Central memory CD8-positive, alpha-beta T cell (primary cell): ENCODE measurements at regions not wholly inside any gene's neighbourhood (a gene's known extent, or its start where the extent isn't known, plus 50 kb on each side); places are given as distances from the start of the nearest gene placed in this dataset.
"Not testable (repeated sequence)": the region's sequence is repeated elsewhere in the genome, so short reads cannot be mapped to it uniquely, and the experiment has no call there.

Source experiments
- ATAC-seq: fragments of 150-1000 bp; cut with Tn5 transposase; replicated peaks from 2 replicates; pipeline ENCODE4 v1.10.0; 2022; ENCODE audit warnings: mild to moderate bottlenecking, moderate FRiP score, moderate number of reproducible peaks; ENCODE audit not compliant: poor library complexity, severe bottlenecking; ENCODE audit errors: extremely low read depth
- DNase-seq, 2 donors: peaks; one replicate each; pipeline ENCODE4 v3.0.0; 2021; ENCODE audit warnings: low spot score in 2 of 2
- H3K27ac Mint-ChIP-seq: one replicate; pipeline ENCODE4 v1.8.0; 2022; ENCODE audit warnings: low read depth, mild to moderate bottlenecking, moderate library complexity, mixed read lengths
- H3K27me3 Mint-ChIP-seq: one replicate; pipeline ENCODE4 v1.8.0; 2022; ENCODE audit warnings: mixed read lengths
- H3K36me3 Mint-ChIP-seq: one replicate; pipeline ENCODE4 v1.8.0; 2022; ENCODE audit warnings: mild to moderate bottlenecking, moderate library complexity, mixed read lengths; ENCODE audit not compliant: insufficient read depth
- H3K4me1 Mint-ChIP-seq: one replicate; pipeline ENCODE4 v1.8.0; 2022; ENCODE audit warnings: mixed read lengths
- H3K4me3 Mint-ChIP-seq: one replicate; pipeline ENCODE4 v1.8.0; 2022; ENCODE audit warnings: mild to moderate bottlenecking, moderate library complexity, mixed read lengths
- H3K9me3 Mint-ChIP-seq: one replicate; pipeline ENCODE4 v1.8.0; 2022; ENCODE audit warnings: mixed read lengths

DNA sequence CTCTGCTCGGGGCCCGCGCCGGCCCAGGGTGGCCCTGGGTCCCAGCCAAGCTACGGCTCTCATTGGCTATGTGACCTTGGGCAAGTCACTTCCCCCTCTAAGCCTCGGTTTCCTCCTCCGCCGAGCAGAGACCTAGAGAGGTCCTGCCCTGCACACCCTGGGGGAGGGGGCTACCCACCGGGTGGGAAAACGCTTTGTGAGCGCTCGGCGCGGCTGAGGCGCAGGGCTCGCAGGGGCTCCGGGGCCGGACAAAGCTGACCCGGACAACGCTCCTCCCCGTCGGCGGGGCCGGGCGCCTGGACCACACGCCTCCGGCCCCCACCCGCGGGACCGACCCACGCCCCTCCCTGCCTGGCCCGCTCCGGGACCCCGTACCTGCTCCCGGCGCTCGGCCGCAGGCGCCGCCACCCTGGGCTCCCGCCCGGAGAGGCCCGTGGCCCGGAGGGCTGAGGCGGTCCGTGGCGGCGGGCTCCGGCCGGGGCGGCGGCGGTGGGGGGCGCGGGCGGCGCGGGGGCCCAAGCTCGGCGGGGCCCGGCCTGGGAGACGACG, 85.7 kb upstream of the MELK start:
- DNase-seq: peak; percentile 22 to 28
- H3K27me3 Mint-ChIP-seq: no peaks in the 10 kb centered on the region
- peak; percentile 20 for ATAC-seq
- peak overlapping the region; percentile 77 for H3K4me3 Mint-ChIP-seq
- peak overlapping the region; percentile 56 for H3K27ac Mint-ChIP-seq
- H3K4me1 Mint-ChIP-seq: peaks cover 55% of the 10 kb centered on the region
- H3K9me3 Mint-ChIP-seq: no peaks in the 10 kb centered on the region
- peaks cover 17% of the 10 kb centered on the region for H3K36me3 Mint-ChIP-seq

DNA sequence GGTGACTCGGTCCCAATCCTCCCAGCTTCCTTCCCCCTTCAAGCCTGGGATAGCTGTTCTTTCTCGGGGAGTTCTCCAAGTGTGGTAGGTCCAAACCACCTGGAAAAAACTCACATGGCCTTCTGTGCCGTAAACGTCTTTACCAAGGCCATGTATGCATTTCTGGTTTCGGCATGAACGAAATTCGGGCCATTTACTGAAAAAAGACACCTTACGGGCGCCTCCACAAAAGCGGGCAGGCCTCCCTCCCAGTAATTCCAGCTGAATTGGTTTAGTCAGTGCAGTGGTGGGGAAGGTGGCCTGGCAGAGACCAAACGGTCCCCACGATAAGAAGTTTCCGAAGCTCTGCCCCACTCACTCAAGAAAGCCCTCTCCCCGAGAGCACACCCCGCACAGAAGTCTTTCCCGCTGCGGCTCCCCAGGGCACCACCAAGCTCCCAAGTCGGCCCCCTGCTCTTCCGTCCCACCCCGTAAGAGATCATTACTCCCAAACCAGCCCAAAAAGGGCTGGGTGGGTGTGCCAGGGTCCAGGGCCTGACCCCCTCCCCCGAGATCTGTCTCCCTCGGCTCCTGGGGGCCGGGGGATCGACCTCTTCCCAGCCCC, 86.3 kb upstream of the MELK start:
- Mint-ChIP-seq H3K4me1 (peaks cover 60% of the 10 kb centered on the region), H3K27me3 (no peaks in the 10 kb centered on the region), H3K4me3 (peak overlapping the region; percentile 77), H3K9me3 (no peaks in the 10 kb centered on the region), H3K27ac (peak overlapping the region; percentile 56), H3K36me3 (peaks cover 15% of the 10 kb centered on the region)
- DNase-seq: no peak
- no peak for ATAC-seq

DNA sequence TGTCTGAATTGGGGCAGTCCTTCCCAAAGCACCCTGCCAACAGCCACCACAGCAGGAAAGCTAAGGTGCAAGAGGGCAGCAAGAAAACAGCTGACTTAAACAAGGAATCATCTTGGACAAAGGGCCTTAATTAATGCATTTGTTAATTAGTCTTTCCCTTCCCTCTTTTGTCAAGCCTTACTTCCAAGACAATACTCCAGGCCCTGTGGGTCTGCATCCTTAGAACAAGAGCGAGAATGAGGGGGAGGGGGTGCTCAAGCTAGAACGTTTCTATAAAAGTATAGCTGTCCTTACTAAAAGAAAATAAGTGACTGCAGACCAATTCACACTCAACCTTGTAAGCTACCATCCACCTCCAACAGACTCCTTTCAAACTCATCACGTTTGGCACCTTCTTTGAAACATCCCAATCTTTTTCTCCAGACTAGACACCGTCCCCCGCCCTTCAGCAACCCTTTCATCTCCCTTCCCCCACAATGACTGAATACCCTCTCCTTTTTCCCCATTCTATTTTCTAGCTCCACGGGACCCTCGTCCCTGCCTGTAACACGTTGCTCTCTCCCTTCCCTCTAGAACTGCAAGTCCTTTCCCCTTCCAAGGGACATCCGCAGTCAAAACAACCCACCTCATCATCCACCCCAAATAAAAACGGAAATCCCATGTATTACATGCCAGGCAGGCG, 85.7 kb upstream of the RNF38 start:
- peaks cover 64% of the 10 kb centered on the region for H3K4me1 Mint-ChIP-seq

DNA sequence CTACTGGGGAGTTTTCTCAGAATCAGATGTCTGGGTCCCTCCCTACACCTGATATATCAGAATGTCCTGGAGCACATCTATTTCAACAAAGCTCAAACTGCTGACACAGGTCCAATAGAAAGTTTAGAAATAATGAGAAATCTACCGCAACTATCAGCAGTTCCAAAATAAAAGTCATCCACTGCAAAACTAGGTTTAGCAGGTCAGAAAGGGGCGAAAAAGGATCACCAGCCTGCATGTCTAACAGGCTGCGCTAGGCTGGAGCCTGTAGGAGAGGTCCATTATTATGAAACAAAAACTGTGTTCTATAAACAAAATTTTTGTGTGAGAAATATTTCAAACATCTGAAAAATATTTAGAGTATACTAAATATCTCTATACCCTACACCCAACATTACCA, 84.1 kb upstream of the RNF38 start:
- Mint-ChIP-seq H3K9me3 (no peaks in the 10 kb centered on the region), H3K27ac (no peak overlapping the region), H3K27me3 (no peaks in the 10 kb centered on the region), H3K36me3 (peaks cover 14% of the 10 kb centered on the region), H3K4me3 (no peak overlapping the region), H3K4me1 (peaks cover 61% of the 10 kb centered on the region)
- DNase-seq: no peak
- ATAC-seq: no peak

More for the DNA sequence above, 85.7 kb upstream of the RNF38 start:
- Mint-ChIP-seq H3K27ac (peak overlapping the region; percentile 56), H3K9me3 (no peaks in the 10 kb centered on the region), H3K4me3 (peak overlapping the region; percentile 77), H3K27me3 (no peaks in the 10 kb centered on the region), H3K36me3 (peaks cover 15% of the 10 kb centered on the region)
- ATAC-seq (no peak), DNase-seq (no peak)

DNA sequence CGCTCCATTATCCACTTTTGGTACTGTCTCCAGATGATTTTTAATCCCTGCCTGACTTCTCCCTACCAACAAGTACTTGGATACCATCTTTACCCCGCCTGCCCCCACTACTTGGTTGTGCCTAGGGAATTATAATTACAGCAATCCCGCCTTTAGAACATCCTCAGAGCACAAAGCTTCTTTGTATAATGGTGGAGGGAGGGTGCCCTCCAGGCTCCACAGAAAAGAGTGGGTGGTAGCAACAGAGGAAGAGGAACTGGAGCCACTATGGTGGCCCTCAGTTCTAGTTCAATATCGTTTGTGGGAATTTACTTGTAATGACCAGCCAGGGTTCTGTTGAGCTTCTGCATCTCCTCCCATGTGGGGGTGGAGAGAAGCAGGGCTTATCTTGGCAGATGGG, 79.0 kb upstream of the RNF38 start:
- ATAC-seq (no peak), DNase-seq (no peak)
- no peaks in the 10 kb centered on the region for H3K9me3 Mint-ChIP-seq
- H3K27ac Mint-ChIP-seq: no peak overlapping the region
- no peaks in the 10 kb centered on the region for H3K27me3 Mint-ChIP-seq
- no peak overlapping the region for H3K4me3 Mint-ChIP-seq
- H3K36me3 Mint-ChIP-seq: peaks cover 2% of the 10 kb centered on the region
- peaks cover 30% of the 10 kb centered on the region for H3K4me1 Mint-ChIP-seq

DNA sequence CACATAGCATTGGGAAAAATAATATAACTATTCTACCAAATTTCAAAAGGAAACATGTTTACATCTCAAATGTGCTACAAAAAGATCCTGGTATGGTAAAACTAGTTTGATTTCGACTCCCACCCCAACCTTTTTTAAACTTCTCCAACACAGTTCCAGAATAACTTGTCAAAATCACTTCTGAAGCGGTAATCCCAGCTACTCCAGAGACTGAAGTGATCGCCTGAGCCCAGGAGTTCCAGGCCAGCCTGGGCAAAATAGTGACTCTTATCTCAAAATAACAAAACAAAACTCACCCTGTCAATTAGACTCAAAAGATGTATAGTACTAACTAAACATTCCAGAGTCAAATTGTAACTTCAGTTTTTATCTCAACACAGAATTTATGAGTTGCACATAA, 71.3 kb upstream of the RNF38 start:
- no peak for ATAC-seq
- Mint-ChIP-seq H3K4me3 (peak overlapping the region; percentile 79), H3K27ac (peak overlapping the region; percentile 94), H3K4me1 (peaks cover 39% of the 10 kb centered on the region), H3K9me3 (no peaks in the 10 kb centered on the region), H3K27me3 (no peaks in the 10 kb centered on the region), H3K36me3 (peaks cover 3% of the 10 kb centered on the region)
- no peak for DNase-seq

DNA sequence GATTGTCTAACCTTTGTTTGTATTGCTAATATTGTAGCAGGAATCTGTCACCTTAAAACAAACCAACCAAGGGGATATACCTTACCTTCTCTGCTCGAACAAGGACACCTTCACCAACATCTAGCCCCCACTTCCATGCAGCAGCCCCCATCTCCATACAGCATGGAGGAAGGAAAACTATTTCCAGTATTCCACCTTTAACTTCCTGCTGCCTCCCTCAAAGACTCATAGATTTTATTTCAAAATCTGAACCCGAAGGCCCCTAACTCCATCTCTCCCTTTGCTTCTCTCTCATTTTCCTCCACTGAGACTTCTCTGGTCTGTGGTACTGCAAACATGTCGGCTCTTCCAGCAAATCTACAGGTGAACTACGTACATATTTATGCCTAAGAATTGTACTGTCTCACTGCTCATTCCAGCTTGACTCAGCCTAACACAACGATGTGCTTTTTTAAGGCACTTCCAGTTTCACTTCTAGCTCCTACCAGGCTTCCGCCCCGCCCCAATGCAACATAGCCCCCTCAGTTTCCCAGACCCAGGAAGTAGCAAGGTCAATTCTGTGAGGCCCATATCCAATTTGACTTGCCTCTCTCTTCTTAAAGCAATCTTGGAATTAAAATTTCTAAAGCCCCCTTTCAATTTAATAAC, 70.7 kb upstream of the RNF38 start:
- peak overlapping the region; percentile 79 for H3K4me3 Mint-ChIP-seq
- H3K27me3 Mint-ChIP-seq: no peaks in the 10 kb centered on the region
- peak overlapping the region; percentile 94 for H3K27ac Mint-ChIP-seq
- peak; percentile 92 for ATAC-seq
- H3K9me3 Mint-ChIP-seq: no peaks in the 10 kb centered on the region
- peaks cover 3% of the 10 kb centered on the region for H3K36me3 Mint-ChIP-seq
- DNase-seq: peak in 1 of 2 donors; percentile 35
- peaks cover 39% of the 10 kb centered on the region for H3K4me1 Mint-ChIP-seq

DNA sequence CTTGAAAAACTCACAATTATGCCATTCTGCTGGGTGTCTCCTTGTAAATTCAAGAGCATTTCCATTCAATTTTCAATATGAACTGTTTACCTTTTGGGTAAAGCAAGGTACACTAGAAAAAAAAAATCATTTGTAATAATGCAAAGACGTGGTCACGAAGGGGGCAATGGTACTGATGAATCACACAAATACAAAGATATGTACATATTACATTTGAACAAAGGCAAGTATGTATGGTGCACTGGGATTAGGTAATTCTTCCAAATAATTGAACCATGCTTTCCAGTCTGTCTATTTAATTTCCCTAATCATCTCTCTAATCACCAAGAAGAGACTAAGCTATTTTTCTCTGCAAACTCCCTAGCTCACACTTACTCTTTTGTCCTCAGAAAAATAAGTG, 63.4 kb upstream of the RNF38 start:
- peaks cover 54% of the 10 kb centered on the region for H3K4me1 Mint-ChIP-seq
- H3K9me3 Mint-ChIP-seq: no peaks in the 10 kb centered on the region
- no peak for DNase-seq
- no peaks in the 10 kb centered on the region for H3K27me3 Mint-ChIP-seq
- no peak for ATAC-seq
- no peak overlapping the region for H3K4me3 Mint-ChIP-seq
- peaks cover 16% of the 10 kb centered on the region for H3K36me3 Mint-ChIP-seq
- peak overlapping the region; percentile 38 for H3K27ac Mint-ChIP-seq

DNA sequence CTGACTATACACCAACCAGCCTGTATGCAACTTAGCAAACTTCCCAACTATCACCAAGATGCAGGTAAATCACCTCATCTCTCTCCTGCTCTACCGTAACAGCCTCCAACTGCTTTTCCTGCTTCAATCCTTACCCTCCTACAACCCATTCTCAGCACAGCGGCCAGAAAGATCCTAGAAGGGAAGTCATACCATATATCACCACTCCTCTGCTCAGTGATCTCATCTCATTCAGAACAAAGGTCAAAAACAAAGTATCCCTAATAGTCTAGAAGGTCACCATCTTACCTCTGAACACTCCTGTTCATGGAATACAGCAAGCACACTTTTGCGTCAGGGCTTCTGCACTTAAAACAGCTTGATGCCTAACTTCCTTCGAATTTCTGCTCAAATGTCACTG, 62.2 kb upstream of the RNF38 start:
- no peaks in the 10 kb centered on the region for H3K27me3 Mint-ChIP-seq
- no peaks in the 10 kb centered on the region for H3K9me3 Mint-ChIP-seq
- H3K27ac Mint-ChIP-seq: no peak overlapping the region
- ATAC-seq: no peak
- peaks cover 56% of the 10 kb centered on the region for H3K4me1 Mint-ChIP-seq
- DNase-seq: no peak
- peaks cover 20% of the 10 kb centered on the region for H3K36me3 Mint-ChIP-seq
- H3K4me3 Mint-ChIP-seq: no peak overlapping the region

DNA sequence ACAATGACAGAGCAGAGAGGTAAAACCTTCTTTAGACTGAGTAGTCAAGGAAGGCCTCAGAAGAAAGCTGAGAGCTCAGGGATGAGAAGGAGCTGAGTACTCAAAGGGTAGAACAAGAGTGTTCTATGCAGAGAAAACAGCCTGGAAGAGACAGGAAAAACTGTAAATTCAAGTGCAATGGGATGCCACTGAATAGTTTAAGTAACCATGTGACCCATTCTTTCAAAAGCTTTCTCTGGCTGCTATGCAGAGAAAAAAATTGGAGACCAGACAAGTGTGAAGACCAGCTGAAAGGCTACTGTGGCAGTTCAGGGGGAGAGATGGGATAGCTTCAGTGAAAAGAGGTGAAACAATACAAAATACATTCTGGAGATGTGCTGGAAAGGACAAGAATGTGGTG, 61.3 kb upstream of the RNF38 start:
- H3K36me3 Mint-ChIP-seq: peaks cover 22% of the 10 kb centered on the region
- H3K4me1 Mint-ChIP-seq: peaks cover 64% of the 10 kb centered on the region
- ATAC-seq (no peak), DNase-seq (no peak)
- no peaks in the 10 kb centered on the region for H3K9me3 Mint-ChIP-seq
- H3K4me3 Mint-ChIP-seq: no peak overlapping the region
- peak overlapping the region; percentile 29 for H3K27ac Mint-ChIP-seq
- no peaks in the 10 kb centered on the region for H3K27me3 Mint-ChIP-seq

DNA sequence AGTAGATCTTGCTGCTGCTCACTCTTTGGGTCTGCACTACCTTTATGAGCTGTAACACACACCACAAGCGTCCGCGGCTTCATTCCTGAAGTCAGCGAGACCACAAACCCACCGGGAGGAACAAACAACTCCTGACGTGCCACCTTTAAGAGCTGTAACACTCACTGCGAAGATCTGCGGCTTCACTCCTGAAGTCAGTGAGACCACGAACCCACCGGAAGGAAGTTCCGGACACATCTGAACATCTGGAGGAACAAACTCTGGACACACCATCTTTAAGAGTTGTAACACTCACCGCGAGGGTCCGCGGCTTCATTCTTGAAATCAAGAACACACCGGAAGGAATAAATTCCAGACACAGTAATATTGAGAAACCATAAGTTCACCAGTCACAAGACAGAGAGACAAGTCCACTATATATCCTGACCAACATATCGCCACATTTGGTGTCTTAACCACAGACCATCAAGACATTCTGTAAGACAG, 58.4 kb upstream of the RNF38 start:
- not testable (repeated sequence) for H3K27me3 Mint-ChIP-seq, H3K9me3 Mint-ChIP-seq
- peaks cover 59% of the 10 kb centered on the region for H3K4me1 Mint-ChIP-seq
- H3K36me3 Mint-ChIP-seq: peaks cover 19% of the 10 kb centered on the region
- peak; percentile 61 for ATAC-seq
- peak overlapping the region; percentile 72 for H3K4me3 Mint-ChIP-seq
- H3K27ac Mint-ChIP-seq: peak overlapping the region; percentile 88
- DNase-seq: peak; percentile 48 to 68

DNA sequence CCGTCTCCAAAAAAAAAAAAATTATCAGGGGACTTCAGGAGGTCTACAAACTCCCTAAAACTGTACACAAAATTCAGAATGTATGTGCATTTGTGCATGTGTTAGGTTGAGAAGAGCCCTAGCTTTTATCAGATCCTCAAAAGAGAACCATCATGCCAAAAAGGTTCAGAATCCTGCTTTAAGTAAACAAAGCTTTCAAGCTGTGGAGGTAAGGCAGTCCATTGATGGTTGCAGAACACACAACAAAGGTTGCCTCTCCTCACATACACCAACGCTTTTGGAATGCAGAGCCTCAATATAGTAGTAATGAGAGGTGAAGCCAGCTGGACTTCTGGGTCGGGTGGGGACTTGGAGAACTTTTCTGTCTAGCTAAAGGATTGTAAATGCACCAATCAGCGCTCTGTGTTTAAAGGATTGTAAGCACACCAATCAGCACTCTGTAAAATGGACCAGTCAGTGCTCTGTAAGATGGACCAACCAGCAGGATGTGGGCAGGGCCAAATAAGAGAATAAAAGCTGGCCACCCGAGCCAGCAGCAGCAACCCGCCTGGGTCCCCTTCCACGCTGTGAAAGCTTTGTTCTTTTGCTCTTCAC, 57.9 kb upstream of the RNF38 start:
- ATAC-seq (no peak), DNase-seq (no peak)
- Mint-ChIP-seq H3K36me3 (peaks cover 17% of the 10 kb centered on the region), H3K4me3 (peak overlapping the region; percentile 72), H3K4me1 (peaks cover 53% of the 10 kb centered on the region), H3K27me3 (no peaks in the 10 kb centered on the region), H3K27ac (peak overlapping the region; percentile 88), H3K9me3 (no peaks in the 10 kb centered on the region)
